A549 (cell line): ENCODE measurements at regions not wholly inside any gene's neighbourhood (a gene's known extent, or its start where the extent isn't known, plus 50 kb on each side); places are given as distances from the start of the nearest gene placed in this dataset.

Experiments used
- ATAC-seq, 2 experiments: fragments of 200-7000 bp in 1 of 2; fragments of >200 bp in 1 of 2; cut with Nextera tagmentation in 1 of 2; cut with Tn5 transposase in 1 of 2; 3 replicates each; pipeline versions ENCODE4 v1.8.0 to v1.9.1; 2018 to 2020; ENCODE audit warnings: mild to moderate bottlenecking in 1 of 2, moderate library complexity in 1 of 2
- CTCF ChIA-PET: fragments of 300-600 bp; sonication (Branson Sonifier 250); formaldehyde crosslinking; extraction: SDS; loops from one replicate; lab custom pipeline; 2021; ENCODE audit warnings: antibody characterized with exemption, inconsistent platforms; lab: Yijun Ruan, JAX
- POLR2A ChIA-PET: fragments of 350-600 bp; formaldehyde crosslinking; extraction: SDS; loops from one replicate; lab custom pipeline; 2021; ENCODE audit warnings: antibody characterized with exemption, inconsistent platforms; lab: Yijun Ruan, JAX
- DNase-seq, 2 experiments: peaks; one replicate each; pipeline versions ENCODE4 v3.0.0 to v3.0.0-alpha.2; 2011 to 2016; ENCODE audit warnings: low read depth in 1 of 2, low spot score in 1 of 2
- FAIRE-seq: peaks from 2 replicates; lab custom pipeline; 2011; peaks lifted over from hg19 to GRCh38; lab: Jason Lieb, UNC
- H3K27ac ChIP-seq, 2 experiments: fragments of >200 bp; sonication (Bioruptor Twin); formaldehyde crosslinking; 3 replicates each; pipeline ENCODE4 v1.5.1; 2016 to 2017
- H3K4me1 ChIP-seq: fragments of >200 bp; sonication (Bioruptor Twin); formaldehyde crosslinking; 3 replicates; pipeline ENCODE4 v1.6.1; 2016
- H3K4me2 ChIP-seq: fragments of >200 bp; sonication (Bioruptor Twin); formaldehyde crosslinking; 3 replicates; pipeline ENCODE4 v1.6.1; 2016
- H3K4me3 ChIP-seq: fragments of >200 bp; sonication (Bioruptor Twin); formaldehyde crosslinking; 3 replicates; pipeline ENCODE4 v1.5.1; 2016
- H3K9me3 ChIP-seq: fragments of >200 bp; sonication (Bioruptor Twin); formaldehyde crosslinking; 3 replicates; pipeline ENCODE4 v1.6.1; 2016
- BHLHE40 ChIP-seq: IDR thresholded peaks from 2 replicates; pipeline ENCODE4 v1.6.1; 2012; ENCODE audit warnings: low read depth, low read length, inconsistent platforms
- CEBPB ChIP-seq, 2 experiments: fragments of >200 bp in 1 of 2; sonication (Bioruptor Twin) in 1 of 2; formaldehyde crosslinking in 1 of 2; IDR thresholded peaks; 2 replicates each; pipeline ENCODE4 v1.6.1; 2012 to 2016
- CHD4 ChIP-seq: fragments of 200-600 bp; sonication (generic); IDR thresholded peaks from 2 replicates; pipeline ENCODE4 v1.6.1; 2016; ENCODE audit warnings: antibody characterized with exemption, mild to moderate bottlenecking, borderline replicate concordance
- EHF ChIP-seq: fragments of 250-450 bp; sonication (Bioruptor Pico); IDR thresholded peaks from 2 replicates; pipeline ENCODE4 v1.5.0; 2020; ENCODE audit warnings: mild to moderate bottlenecking
- EP300 ChIP-seq, 2 experiments: fragments of >200 bp; sonication (Bioruptor Twin); formaldehyde crosslinking; IDR thresholded peaks; 2 replicates in 1 of 2; 3 replicates in 1 of 2; pipeline ENCODE4 v1.6.1; 2016 to 2017
- FOSB ChIP-seq: fragments of 250-450 bp; sonication (Bioruptor Pico); IDR thresholded peaks from 2 replicates; pipeline ENCODE4 v1.5.0; 2020; ENCODE audit warnings: mild to moderate bottlenecking, moderate library complexity
- GATA3 ChIP-seq: IDR thresholded peaks from 2 replicates; pipeline ENCODE4 v1.6.1; 2012; ENCODE audit warnings: borderline replicate concordance
- HDAC2 ChIP-seq: fragments of 200-600 bp; sonication (generic); IDR thresholded peaks from 2 replicates; pipeline ENCODE4 v1.6.1; 2016
- HEYL ChIP-seq: fragments of 250-450 bp; sonication (Bioruptor Pico); IDR thresholded peaks from 2 replicates; pipeline ENCODE4 v1.8.0; 2021; ENCODE audit warnings: mild to moderate bottlenecking, moderate library complexity
- HOXA7 ChIP-seq: fragments of 250-450 bp; sonication (Bioruptor Pico); IDR thresholded peaks from 2 replicates; pipeline ENCODE4 v1.5.0; 2020; ENCODE audit warnings: mild to moderate bottlenecking, moderate library complexity
- HOXB5 ChIP-seq: fragments of 250-450 bp; sonication (Bioruptor Pico); IDR thresholded peaks from 2 replicates; pipeline ENCODE4 v1.5.0; 2020; ENCODE audit warnings: mild to moderate bottlenecking, moderate library complexity
- KDM5A ChIP-seq: fragments of 200-600 bp; sonication (generic); IDR thresholded peaks from 2 replicates; pipeline ENCODE4 v1.6.1; 2016; ENCODE audit warnings: antibody characterized with exemption, mild to moderate bottlenecking
- NFE2L2 ChIP-seq: fragments of 150-350 bp; conservative IDR thresholded peaks from 2 replicates; pipeline ENCODE4 v1.6.1; 2014; ENCODE audit warnings: low read length
- NR3C1 ChIP-seq: fragments of >200 bp; sonication (Bioruptor Twin); formaldehyde crosslinking; IDR thresholded peaks from 3 replicates; pipeline ENCODE4 v1.6.1; 2017
- PHF8 ChIP-seq: fragments of 200-600 bp; sonication (generic); IDR thresholded peaks from 2 replicates; pipeline ENCODE4 v1.6.1; 2016; ENCODE audit warnings: low read depth, mild to moderate bottlenecking, antibody characterized with exemption, moderate library complexity, borderline replicate concordance
- RNF2 ChIP-seq: fragments of 200-600 bp; sonication (generic); IDR thresholded peaks from 2 replicates; pipeline ENCODE4 v1.6.1; 2016; ENCODE audit warnings: low read depth, mild to moderate bottlenecking, antibody characterized with exemption, moderate library complexity, borderline replicate concordance
- SREBF2 ChIP-seq: fragments of 450-650 bp; IDR thresholded peaks from 2 replicates; pipeline ENCODE4 v1.6.1; 2014; ENCODE audit warnings: mild to moderate bottlenecking, moderate library complexity
- ZC3H11A ChIP-seq: fragments of 450-650 bp; IDR thresholded peaks from 2 replicates; pipeline ENCODE4 v1.6.1; 2014; ENCODE audit warnings: antibody characterized with exemption, mild to moderate bottlenecking
- ZFP36 ChIP-seq: fragments of 450-650 bp; IDR thresholded peaks from 2 replicates; pipeline ENCODE4 v1.6.1; 2014; ENCODE audit warnings: borderline replicate concordance; ENCODE audit not compliant: partially characterized antibody
- WGBS: methylation state at CpG from one replicate; pipeline ENCODE4 v1.1.6; 2017; ENCODE audit errors: missing lambda C conversion rate; 5-methylcytosine and 5-hydroxymethylcytosine counted together
- TF ChIP-seq, protein P1 (sequence below): fragments of 450-650 bp; IDR thresholded peaks from 2 replicates; pipeline ENCODE4 v1.6.1; 2014; ENCODE audit warnings: antibody characterized with exemption
- TF ChIP-seq, protein P2 (sequence below): fragments of >200 bp; sonication (Bioruptor Twin); formaldehyde crosslinking; IDR thresholded peaks from 2 replicates; pipeline ENCODE4 v1.6.1; 2016
- TF ChIP-seq, protein P3 (sequence below): fragments of 250-450 bp; sonication (Bioruptor Pico); IDR thresholded peaks from 2 replicates; pipeline ENCODE4 v1.5.0; 2020; ENCODE audit warnings: low read depth, mild to moderate bottlenecking, moderate library complexity

DNA sequence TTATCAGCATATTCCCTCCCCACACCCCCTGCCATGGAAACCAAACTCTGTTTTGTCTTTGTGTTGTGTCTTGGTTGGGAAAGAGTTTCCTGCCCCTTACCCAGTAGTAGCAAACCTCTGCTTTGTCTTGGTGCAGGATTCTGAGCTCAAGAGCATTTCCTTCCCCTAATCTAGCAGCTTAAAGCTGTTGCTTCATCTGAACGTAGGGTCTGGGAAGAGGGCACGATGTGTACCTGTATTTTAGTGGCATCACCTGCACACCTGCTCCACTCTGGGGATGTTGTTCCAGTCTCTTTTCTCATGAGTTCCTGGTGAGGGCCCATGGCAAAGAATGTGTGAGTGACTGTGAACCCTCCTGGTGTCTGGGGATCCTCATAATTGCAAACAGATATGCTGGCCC, 164.7 kb downstream of the SCP2D1 start:
- WGBS, result 0% methylated on average over 2 of the region's 2 CpGs
- Histone ChIP-seq H3K4me3 (no peak overlapping the region), H3K4me2 (no peak overlapping the region), H3K9me3 (no peaks in the 10 kb centered on the region)
- DNase-seq, result no peak
- POLR2A ChIA-PET, result no interaction called here
- ATAC-seq, result no peak
- TF ChIP-seq RNF2, result no peak
- TF ChIP-seq CHD4, result no peak
- TF ChIP-seq HDAC2, result no peak
- no peak for TF ChIP-seq KDM5A
- TF ChIP-seq ZC3H11A, result no peak
- TF ChIP-seq, protein P1, sequence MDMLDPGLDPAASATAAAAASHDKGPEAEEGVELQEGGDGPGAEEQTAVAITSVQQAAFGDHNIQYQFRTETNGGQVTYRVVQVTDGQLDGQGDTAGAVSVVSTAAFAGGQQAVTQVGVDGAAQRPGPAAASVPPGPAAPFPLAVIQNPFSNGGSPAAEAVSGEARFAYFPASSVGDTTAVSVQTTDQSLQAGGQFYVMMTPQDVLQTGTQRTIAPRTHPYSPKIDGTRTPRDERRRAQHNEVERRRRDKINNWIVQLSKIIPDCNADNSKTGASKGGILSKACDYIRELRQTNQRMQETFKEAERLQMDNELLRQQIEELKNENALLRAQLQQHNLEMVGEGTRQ, result no peak
- no peak for TF ChIP-seq GATA3
- TF ChIP-seq, protein P2, sequence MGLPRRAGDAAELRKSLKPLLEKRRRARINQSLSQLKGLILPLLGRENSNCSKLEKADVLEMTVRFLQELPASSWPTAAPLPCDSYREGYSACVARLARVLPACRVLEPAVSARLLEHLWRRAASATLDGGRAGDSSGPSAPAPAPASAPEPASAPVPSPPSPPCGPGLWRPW, result no peak
- no peak for TF ChIP-seq HOXB5 (CRISPR knock-in tag)
- TF ChIP-seq, all 56 proteins: peak for 0
- Histone ChIP-seq H3K27ac (no peak overlapping the region), H3K4me1 (no peaks in the 10 kb centered on the region)
- no peak for FAIRE-seq
- CTCF ChIA-PET, result interaction anchor here (1.4 kb wide), 1 partner anchor 13 kb away, joined by 3 read pairs; no protein-coding TSS in a partner anchor

DNA sequence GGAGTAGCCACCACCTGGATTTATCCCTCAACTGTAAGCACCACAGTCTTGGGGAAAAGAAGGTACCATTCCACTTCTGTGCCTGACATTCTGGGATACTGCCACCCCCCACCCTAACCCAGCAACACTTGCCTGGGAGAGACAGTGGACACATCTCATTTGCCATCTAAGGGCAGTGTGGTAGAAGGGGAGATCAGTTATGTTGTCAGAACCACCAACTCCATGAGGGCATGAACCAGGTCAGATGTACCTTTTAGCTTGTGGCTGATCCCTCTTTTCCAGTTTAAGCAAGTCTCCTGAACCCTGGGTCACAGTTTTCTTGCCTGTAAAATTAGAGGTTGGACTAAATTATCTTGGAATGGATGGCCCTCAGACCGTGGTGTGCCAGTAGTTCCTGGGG, 165.5 kb downstream of the SCP2D1 start:
- DNase-seq (no peak), FAIRE-seq (no peak), ATAC-seq (no peak)
- 0% methylated on average over 1 of the region's 1 CpG for WGBS
- POLR2A ChIA-PET, result no interaction called here
- no peaks in the 10 kb centered on the region for H3K4me1 ChIP-seq
- no peak overlapping the region for H3K27ac ChIP-seq
- TF ChIP-seq HOXA7 (no peak), ZFP36 (no peak), FOSB (CRISPR knock-in tag) (no peak), HOXB5 (CRISPR knock-in tag) (no peak), PHF8 (no peak), BHLHE40 (no peak), RNF2 (no peak), EP300 (IDR thresholded peaks at IDR 0.05) (no peak), NR3C1 (no peak), CHD4 (no peak), EHF (CRISPR knock-in tag) (no peak), SREBF2 (no peak)
- TF ChIP-seq, protein P2, result no peak
- CTCF ChIA-PET, result interaction anchor here (0.7 kb wide), 1 partner anchor 393 kb away, joined by 3 read pairs; no protein-coding TSS in a partner anchor
- no peaks in the 10 kb centered on the region for H3K9me3 ChIP-seq
- no peak overlapping the region for H3K4me2 ChIP-seq
- H3K4me3 ChIP-seq, result no peak overlapping the region

DNA sequence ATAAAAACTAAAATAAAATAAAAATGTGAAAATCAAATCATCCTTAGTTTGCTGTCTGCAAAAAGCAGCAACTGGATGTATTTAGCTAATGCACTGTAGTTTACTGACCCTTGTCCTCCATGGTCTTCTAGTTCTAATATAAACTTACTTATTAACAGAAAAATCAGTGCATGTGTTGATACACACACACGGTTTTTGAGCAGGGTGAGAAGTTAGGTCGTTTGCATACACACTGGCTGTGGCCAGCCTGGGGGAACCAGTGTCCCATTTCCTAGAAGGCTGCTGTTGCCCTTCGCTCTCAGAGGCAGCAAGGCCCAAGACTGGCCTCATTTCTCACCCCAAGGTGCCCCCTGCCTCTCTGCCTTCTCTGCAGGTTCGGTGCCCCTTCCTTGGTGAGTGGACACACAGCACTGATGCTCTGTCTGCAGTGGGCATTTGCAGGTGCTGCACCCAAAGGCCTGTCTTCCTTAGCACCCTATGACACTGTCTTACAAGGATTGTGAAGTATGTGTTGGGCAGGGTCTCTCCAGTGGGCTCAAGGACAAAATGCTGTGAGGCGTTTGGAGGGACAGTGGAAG, 168.5 kb downstream of the SCP2D1 start:
- FAIRE-seq, result no peak
- TF ChIP-seq SREBF2 (no peak), HEYL (no peak), NFE2L2 (no peak), KDM5A (no peak), CEBPB (IDR thresholded peaks at IDR 0.05) (no peak), BHLHE40 (no peak)
- TF ChIP-seq, protein P2, result no peak
- TF ChIP-seq, protein P3, sequence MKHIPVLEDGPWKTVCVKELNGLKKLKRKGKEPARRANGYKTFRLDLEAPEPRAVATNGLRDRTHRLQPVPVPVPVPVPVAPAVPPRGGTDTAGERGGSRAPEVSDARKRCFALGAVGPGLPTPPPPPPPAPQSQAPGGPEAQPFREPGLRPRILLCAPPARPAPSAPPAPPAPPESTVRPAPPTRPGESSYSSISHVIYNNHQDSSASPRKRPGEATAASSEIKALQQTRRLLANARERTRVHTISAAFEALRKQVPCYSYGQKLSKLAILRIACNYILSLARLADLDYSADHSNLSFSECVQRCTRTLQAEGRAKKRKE (CRISPR knock-in tag), result no peak

More for the DNA sequence above, 168.5 kb downstream of the SCP2D1 start:
- Histone ChIP-seq H3K9me3 (no peaks in the 10 kb centered on the region), H3K27ac (no peak overlapping the region), H3K4me1 (no peaks in the 10 kb centered on the region), H3K4me2 (no peak overlapping the region), H3K4me3 (no peak overlapping the region)
- ATAC-seq, result no peak
- POLR2A ChIA-PET, result no interaction called here
- DNase-seq, result no peak
- CTCF ChIA-PET, result interaction anchor here (1.5 to 1.8 kb wide), 2 partner anchors 12 to 350 kb away, joined by 3 to 5 read pairs; no protein-coding TSS in a partner anchor
- 23% methylated on average over 5 of the region's 5 CpGs for WGBS
